OCI-LY7 (cell line): ENCODE measurements at regions not wholly inside any gene's neighbourhood (a gene's known extent, or its start where the extent isn't known, plus 50 kb on each side); places are given as distances from the start of the nearest gene placed in this dataset.

Experiments
- BruUV-seq: library from RNA; stranded (reverse); fragments of 400-500 nt; replicated peaks from 2 replicates; lab custom pipeline; 2021; lab: Mats Ljungman, UMichigan
- CTCF ChIA-PET: fragments of 300-600 bp; sonication (Branson Sonifier 250); formaldehyde crosslinking; loops from one replicate; lab custom pipeline; 2022; ENCODE audit warnings: antibody characterized with exemption; ENCODE audit not compliant: unreplicated experiment; lab: Charles Lee
- POLR2A ChIA-PET: fragments of 300-600 bp; sonication (Branson Sonifier 250); formaldehyde crosslinking; loops from one replicate; lab custom pipeline; 2022; ENCODE audit warnings: antibody characterized with exemption; lab: Charles Lee
- DNase-seq: peaks from one replicate; pipeline ENCODE4 v3.0.0-alpha.2; 2015; ENCODE audit warnings: low spot score
- H2AFZ ChIP-seq: fragments of 200-600 bp; sonication (generic), shearing (Covaris generic); 2 replicates; pipeline ENCODE4 v1.6.1; 2014; ENCODE audit warnings: mild to moderate bottlenecking, antibody characterized with exemption, low read length, moderate library complexity
- H3K27ac ChIP-seq: fragments of 200-600 bp; sonication (generic); 2 replicates; pipeline ENCODE4 v1.5.1; 2014; ENCODE audit warnings: mixed run types, low read depth, mild to moderate bottlenecking, moderate library complexity, low read length, inconsistent platforms; ENCODE audit not compliant: poor library complexity, severe bottlenecking
- H3K36me3 ChIP-seq: fragments of 200-600 bp; sonication (generic); 2 replicates; pipeline ENCODE4 v1.6.1; 2014; ENCODE audit warnings: mild to moderate bottlenecking, antibody characterized with exemption, low read length, moderate library complexity, mixed read lengths; ENCODE audit not compliant: insufficient read depth
- H3K4me1 ChIP-seq: fragments of 200-600 bp; sonication (generic); 2 replicates; pipeline ENCODE4 v1.5.1; 2014; ENCODE audit warnings: mild to moderate bottlenecking, low read length; ENCODE audit not compliant: insufficient read depth, poor library complexity, severe bottlenecking
- H3K4me2 ChIP-seq: fragments of 200-600 bp; sonication (generic); 2 replicates; pipeline ENCODE4 v1.6.1; 2014; ENCODE audit warnings: mild to moderate bottlenecking, low read length
- H3K4me3 ChIP-seq: fragments of 200-600 bp; sonication (generic); 2 replicates; pipeline ENCODE4 v1.5.1; 2014; ENCODE audit warnings: mild to moderate bottlenecking, low read depth, low read length; ENCODE audit not compliant: poor library complexity, severe bottlenecking
- H3K79me2 ChIP-seq: fragments of 200-600 bp; sonication (generic); 2 replicates; pipeline ENCODE4 v1.6.1; 2016; ENCODE audit warnings: low read depth, mild to moderate bottlenecking, low read length, moderate library complexity, mixed read lengths; ENCODE audit not compliant: insufficient read depth
- H3K9me2 ChIP-seq: fragments of 200-600 bp; sonication (generic); 2 replicates; pipeline ENCODE4 v1.6.1; 2016; ENCODE audit warnings: mild to moderate bottlenecking, low read length, mixed read lengths; ENCODE audit not compliant: insufficient read depth
- H3K9me3 ChIP-seq: fragments of 200-600 bp; sonication (generic); 2 replicates; pipeline ENCODE4 v1.6.1; 2014; ENCODE audit warnings: mild to moderate bottlenecking, mixed run types, low read length, mixed read lengths
- H4K20me1 ChIP-seq: fragments of 200-600 bp; sonication (generic); 2 replicates; pipeline ENCODE4 v1.6.1; 2014; ENCODE audit warnings: mild to moderate bottlenecking, antibody characterized with exemption, low read length, moderate library complexity, mixed read lengths; ENCODE audit not compliant: insufficient read depth
- EZH2phosphoT487 ChIP-seq: fragments of 200-600 bp; sonication (generic); IDR thresholded peaks from 2 replicates; pipeline ENCODE4 v1.6.1; 2018; ENCODE audit warnings: low read depth, borderline replicate concordance, mild to moderate bottlenecking, mixed run types, antibody characterized with exemption, low read length, moderate library complexity, mixed read lengths
- intact Hi-C: fragments of 100-400 bp; cut with micrococcal nuclease; formaldehyde crosslinking; loops from one replicate; pipeline ENCODE4 v1.10.0; 2022; ENCODE audit not compliant: unreplicated experiment
- TF ChIP-seq, protein P1 (sequence below): fragments of 200-600 bp; sonication (generic); conservative IDR thresholded peaks from 2 replicates; pipeline ENCODE4 v1.5.1; 2014; ENCODE audit warnings: mild to moderate bottlenecking, antibody characterized with exemption, low read length, moderate library complexity, mixed read lengths

DNA sequence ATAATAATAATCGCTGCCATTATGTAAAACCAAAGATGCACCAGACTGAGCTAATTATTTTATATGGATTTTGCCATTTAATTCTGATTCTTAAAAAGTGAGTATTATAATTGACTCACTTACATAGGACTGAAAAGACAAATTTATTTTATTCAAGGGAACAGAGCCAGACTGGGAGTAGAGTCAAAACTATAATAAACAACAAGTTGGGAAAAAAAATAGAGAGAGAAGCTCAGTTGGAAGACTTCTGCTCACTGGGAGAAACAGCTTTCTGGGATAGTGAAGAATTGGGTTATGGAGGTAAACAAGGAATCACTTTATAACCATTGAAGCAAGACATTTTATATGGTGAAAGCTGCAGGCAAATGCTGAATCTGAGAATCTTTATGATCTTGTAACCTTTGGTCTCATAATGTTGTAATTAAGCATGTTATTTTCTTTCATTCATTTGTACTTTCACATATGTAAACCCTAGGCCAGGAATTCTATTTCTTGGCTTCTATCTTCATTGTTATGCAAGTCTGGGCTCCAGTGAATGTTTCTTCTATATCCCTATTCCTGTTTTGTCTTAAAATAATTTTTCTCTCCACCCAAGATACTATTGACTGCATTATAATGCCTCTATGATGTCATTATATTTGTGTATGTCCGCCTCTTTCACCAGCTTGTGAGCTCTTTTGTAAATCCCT lies 725.3 kb upstream of the CCDC179 start:
- no peaks in the 10 kb centered on the region for H3K9me3 ChIP-seq
- H3K36me3 ChIP-seq, result no peaks in the 10 kb centered on the region
- no peaks in the 10 kb centered on the region for H3K4me1 ChIP-seq
- BruUV-seq, result no TSS peak
- H3K79me2 ChIP-seq, result no peaks in the 10 kb centered on the region
- H2AFZ ChIP-seq, result no peak overlapping the region
- CTCF ChIA-PET, result no interaction called here
- H3K9me2 ChIP-seq, result no peaks in the 10 kb centered on the region
- TF ChIP-seq EZH2phosphoT487, result no peak
- TF ChIP-seq, protein P1, sequence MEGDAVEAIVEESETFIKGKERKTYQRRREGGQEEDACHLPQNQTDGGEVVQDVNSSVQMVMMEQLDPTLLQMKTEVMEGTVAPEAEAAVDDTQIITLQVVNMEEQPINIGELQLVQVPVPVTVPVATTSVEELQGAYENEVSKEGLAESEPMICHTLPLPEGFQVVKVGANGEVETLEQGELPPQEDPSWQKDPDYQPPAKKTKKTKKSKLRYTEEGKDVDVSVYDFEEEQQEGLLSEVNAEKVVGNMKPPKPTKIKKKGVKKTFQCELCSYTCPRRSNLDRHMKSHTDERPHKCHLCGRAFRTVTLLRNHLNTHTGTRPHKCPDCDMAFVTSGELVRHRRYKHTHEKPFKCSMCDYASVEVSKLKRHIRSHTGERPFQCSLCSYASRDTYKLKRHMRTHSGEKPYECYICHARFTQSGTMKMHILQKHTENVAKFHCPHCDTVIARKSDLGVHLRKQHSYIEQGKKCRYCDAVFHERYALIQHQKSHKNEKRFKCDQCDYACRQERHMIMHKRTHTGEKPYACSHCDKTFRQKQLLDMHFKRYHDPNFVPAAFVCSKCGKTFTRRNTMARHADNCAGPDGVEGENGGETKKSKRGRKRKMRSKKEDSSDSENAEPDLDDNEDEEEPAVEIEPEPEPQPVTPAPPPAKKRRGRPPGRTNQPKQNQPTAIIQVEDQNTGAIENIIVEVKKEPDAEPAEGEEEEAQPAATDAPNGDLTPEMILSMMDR, result no peak
- no peak overlapping the region for H3K4me3 ChIP-seq
- intact Hi-C loops, result no loop called here
- POLR2A ChIA-PET, result interaction anchor here (0.6 to 1.0 kb wide), 2 partner anchors 9 to 12 kb away, joined by 3 read pairs; no protein-coding TSS in a partner anchor
- no peak overlapping the region for H3K4me2 ChIP-seq
- no peaks in the 10 kb centered on the region for H4K20me1 ChIP-seq
- H3K27ac ChIP-seq, result no peak overlapping the region
- DNase-seq, result no peak

GRCh38 chr11:23586173-23586572 lies 725.9 kb upstream of the CCDC179 start:
- no peak for DNase-seq
- intact Hi-C loops, result no loop called here

More at GRCh38 chr11:23586173-23586572, 725.9 kb upstream of the CCDC179 start:
- Histone ChIP-seq H3K9me2 (no peaks in the 10 kb centered on the region), H3K79me2 (no peaks in the 10 kb centered on the region), H3K4me2 (no peak overlapping the region), H2AFZ (no peak overlapping the region), H3K4me1 (no peaks in the 10 kb centered on the region), H3K4me3 (no peak overlapping the region), H4K20me1 (no peaks in the 10 kb centered on the region), H3K36me3 (no peaks in the 10 kb centered on the region), H3K9me3 (no peaks in the 10 kb centered on the region), H3K27ac (no peak overlapping the region)
- CTCF ChIA-PET, result no interaction called here
- POLR2A ChIA-PET, result interaction anchor here (0.6 kb wide), 1 partner anchor 12 kb away, joined by 3 read pairs; no protein-coding TSS in a partner anchor
- no TSS peak for BruUV-seq
- no peak for TF ChIP-seq EZH2phosphoT487
- TF ChIP-seq, protein P1, result no peak
